GM12878 (cell line): ENCODE measurements at regions not wholly inside any gene's neighbourhood (a gene's known extent, or its start where the extent isn't known, plus 50 kb on each side); places are given as distances from the start of the nearest gene placed in this dataset.

Experiments
- BHLHE40 ChIP-seq, 2 experiments: fragments of 450-650 bp in 1 of 2; IDR thresholded peaks; 2 replicates each; pipeline ENCODE4 v1.6.1; 2011 to 2017; ENCODE audit warnings: low read depth in 2 of 2, borderline replicate concordance in 1 of 2, improper control_type of control experiment in 1 of 2, low read length in 1 of 2, mild to moderate bottlenecking in 1 of 2
- CTCF ChIP-seq, 3 experiments: IDR thresholded peaks in 2 of 3; conservative IDR thresholded peaks in 1 of 3; 2 replicates each; pipeline ENCODE4 v1.5.1; 2011; ENCODE audit warnings: low read depth in 3 of 3, low read length in 3 of 3, mild to moderate bottlenecking in 3 of 3, control low read depth in 2 of 3, moderate library complexity in 2 of 3, inconsistent platforms in 1 of 3, mixed read lengths in 1 of 3; ENCODE audit not compliant: control insufficient read depth in 2 of 3, insufficient read depth in 1 of 3; ENCODE audit errors: extremely low read depth in 1 of 3
- HDAC6 ChIP-seq: fragments of 200-600 bp; sonication (generic); IDR thresholded peaks from one replicate; pipeline ENCODE4 v1.8.0; 2017; ENCODE audit warnings: antibody characterized with exemption; ENCODE audit not compliant: unreplicated experiment
- MYB ChIP-seq: fragments of 150-350 bp; IDR thresholded peaks from 2 replicates; pipeline ENCODE4 v1.6.1; 2014; ENCODE audit warnings: mild to moderate bottlenecking, low read depth, low read length, borderline replicate concordance
- MYC ChIP-seq: IDR thresholded peaks from 2 replicates; pipeline ENCODE4 v1.6.1; 2011; ENCODE audit warnings: mild to moderate bottlenecking, low read length, moderate library complexity, inconsistent platforms; ENCODE audit not compliant: insufficient read depth, insufficient replicate concordance, insufficient read length, severe bottlenecking
- NR2F1 ChIP-seq: fragments of 450-650 bp; conservative IDR thresholded peaks from 2 replicates; pipeline ENCODE4 v1.6.1; 2017; ENCODE audit warnings: mild to moderate bottlenecking
- POLR2A ChIP-seq: IDR thresholded peaks from 2 replicates; pipeline ENCODE4 v1.6.1; 2011; ENCODE audit warnings: low read depth, mild to moderate bottlenecking, low read length
- POLR2AphosphoS5 ChIP-seq: IDR thresholded peaks from 2 replicates; pipeline ENCODE4 v1.6.1; 2011; ENCODE audit warnings: mild to moderate bottlenecking, low read length, inconsistent platforms
- TARDBP ChIP-seq: IDR thresholded peaks from 2 replicates; pipeline ENCODE4 v1.6.1; 2016; ENCODE audit warnings: borderline replicate concordance
- ZBTB40 ChIP-seq: fragments of 450-650 bp; IDR thresholded peaks from 2 replicates; pipeline ENCODE4 v1.6.1; 2016; ENCODE audit warnings: mild to moderate bottlenecking, moderate library complexity, borderline replicate concordance
- ZNF384 ChIP-seq: IDR thresholded peaks from 2 replicates; pipeline ENCODE4 v1.6.1; 2012; ENCODE audit warnings: low read depth, mild to moderate bottlenecking, low read length, improper control_type of control experiment, borderline replicate concordance
- TF ChIP-seq, protein P1 (sequence below): IDR thresholded peaks from 2 replicates; pipeline ENCODE4 v1.6.1; 2011; ENCODE audit warnings: low read depth, low read length, improper control_type of control experiment, borderline replicate concordance

GRCh38 chr14:44374906-44375305, 132.2 kb downstream of the FSCB start:
- TF ChIP-seq HDAC6: no peak
- TF ChIP-seq, protein P1, sequence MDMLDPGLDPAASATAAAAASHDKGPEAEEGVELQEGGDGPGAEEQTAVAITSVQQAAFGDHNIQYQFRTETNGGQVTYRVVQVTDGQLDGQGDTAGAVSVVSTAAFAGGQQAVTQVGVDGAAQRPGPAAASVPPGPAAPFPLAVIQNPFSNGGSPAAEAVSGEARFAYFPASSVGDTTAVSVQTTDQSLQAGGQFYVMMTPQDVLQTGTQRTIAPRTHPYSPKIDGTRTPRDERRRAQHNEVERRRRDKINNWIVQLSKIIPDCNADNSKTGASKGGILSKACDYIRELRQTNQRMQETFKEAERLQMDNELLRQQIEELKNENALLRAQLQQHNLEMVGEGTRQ: no peak
- no peak for TF ChIP-seq CTCF (IDR thresholded peaks at IDR 0.05 in 2 of 3, conservative IDR thresholded peaks at IDR 0.05 in 1 of 3; ENCODE audit: control insufficient read depth in 2 of 3, extremely low read depth in 1 of 3, insufficient read depth in 1 of 3, low read depth in 3 of 3, low read length in 3 of 3)
- TF ChIP-seq TARDBP: no peak
- no peak for TF ChIP-seq NR2F1
- no peak for TF ChIP-seq MYB
- no peak for TF ChIP-seq ZNF384
- TF ChIP-seq MYC: no peak
- TF ChIP-seq POLR2AphosphoS5: no peak
- TF ChIP-seq ZBTB40: no peak
- no peak for TF ChIP-seq POLR2A
- TF ChIP-seq BHLHE40 (IDR thresholded peaks at IDR 0.05; ENCODE audit: borderline replicate concordance in 1 of 2, low read depth in 2 of 2, low read length in 1 of 2): no peak
